HepG2 (cell line): ENCODE measurements at regions not wholly inside any gene's neighbourhood (a gene's known extent, or its start where the extent isn't known, plus 50 kb on each side); places are given as distances from the start of the nearest gene placed in this dataset.
A peak's percentile ranks its signal among the peaks of the same experiment; 100 is the strongest.

ENCODE experiments used
- ATAC-seq: fragments of 200-7000 bp; cut with Tn5 transposase; 3 replicates; pipeline ENCODE4 v1.9.1; 2020; ENCODE audit warnings: mild to moderate bottlenecking, moderate library complexity
- BruUV-seq: library from RNA; stranded (reverse); fragments of 400-500 nt; replicated peaks from 2 replicates; lab custom pipeline; 2021; lab: Mats Ljungman, UMichigan
- CTCF ChIA-PET: fragments of 300-600 bp; formaldehyde crosslinking; extraction: SDS; loops from one replicate; lab custom pipeline; 2021; ENCODE audit warnings: low total read pairs, inconsistent platforms, low intra/inter-chr PET ratio; lab: Yijun Ruan, JAX
- POLR2A ChIA-PET: fragments of 350-600 bp; sonication (Branson Sonifier 250); formaldehyde crosslinking; loops from one replicate; lab custom pipeline; 2020; ENCODE audit warnings: antibody characterized with exemption, inconsistent platforms; lab: Yijun Ruan, JAX
- DNase-seq: peaks from one replicate; pipeline ENCODE4 v3.0.0-alpha.2; 2015; ENCODE audit warnings: low spot score
- FAIRE-seq: peaks from 3 replicates; lab custom pipeline; 2011; peaks lifted over from hg19 to GRCh38; lab: Jason Lieb, UNC
- H2AFZ ChIP-seq: one replicate; pipeline ENCODE4 v1.6.1; 2011; ENCODE audit warnings: low read length, inconsistent platforms
- H3K27ac ChIP-seq: fragments of 300-600 bp; 3 replicates; pipeline ENCODE4 v1.8.0; 2011; ENCODE audit warnings: mixed run types, mild to moderate bottlenecking, mixed read lengths, low read length, inconsistent platforms; ENCODE audit not compliant: insufficient read depth; ENCODE audit errors: extremely low read length
- H3K27me3 ChIP-seq, 2 experiments: fragments of 200-600 bp in 1 of 2; 2 replicates in 1 of 2; 3 replicates in 1 of 2; pipeline versions ENCODE4 v1.6.0 to v1.8.0; 2011; ENCODE audit warnings: low read length in 2 of 2, mild to moderate bottlenecking in 2 of 2, moderate library complexity in 2 of 2, inconsistent platforms in 1 of 2; ENCODE audit not compliant: insufficient read depth in 2 of 2, control insufficient read depth in 1 of 2
- H3K36me3 ChIP-seq, 2 experiments: fragments of 200-600 bp in 1 of 2; replicated peaks in 1 of 2; 2 replicates in 1 of 2; 3 replicates in 1 of 2; pipeline versions ENCODE4 v1.5.1 to v1.8.0; 2011; ENCODE audit warnings: low read length in 2 of 2, inconsistent platforms in 1 of 2; ENCODE audit not compliant: insufficient read depth in 2 of 2, control insufficient read depth in 1 of 2
- H3K4me1 ChIP-seq: 2 replicates; pipeline ENCODE4 v1.5.1; 2012; ENCODE audit warnings: low read length, inconsistent platforms; ENCODE audit not compliant: insufficient read depth
- H3K4me2 ChIP-seq: 2 replicates; pipeline ENCODE4 v1.6.0; 2011; ENCODE audit warnings: low read depth, low read length, inconsistent platforms
- H3K4me3 ChIP-seq, 3 experiments: fragments of 200-600 bp in 1 of 3; sonication (generic), shearing (Covaris generic) in 1 of 3; replicated peaks in 1 of 3; 2 replicates each; pipeline ENCODE4 v1.5.1; 2011 to 2016; ENCODE audit warnings: low read length in 3 of 3, inconsistent platforms in 2 of 3, low read depth in 2 of 3, mild to moderate bottlenecking in 2 of 3, control low read depth in 1 of 3, mixed read lengths in 1 of 3; ENCODE audit not compliant: insufficient read depth in 1 of 3
- H3K79me2 ChIP-seq: one replicate; pipeline ENCODE4 v1.6.1; 2011; ENCODE audit warnings: low read length, inconsistent platforms; ENCODE audit not compliant: insufficient read depth
- H3K9ac ChIP-seq: 2 replicates; pipeline ENCODE4 v1.6.0; 2011; ENCODE audit warnings: mild to moderate bottlenecking, low read depth, low read length, inconsistent platforms; ENCODE audit not compliant: insufficient read depth
- H3K9me3 ChIP-seq: 2 replicates; pipeline ENCODE4 v1.5.1; 2012; ENCODE audit warnings: mild to moderate bottlenecking, low read length
- H4K20me1 ChIP-seq: 2 replicates; pipeline ENCODE4 v1.6.0; 2011; ENCODE audit warnings: inconsistent platforms, mild to moderate bottlenecking, low read length, moderate library complexity; ENCODE audit not compliant: insufficient read depth
- ARNT ChIP-seq: fragments of 450-650 bp; IDR thresholded peaks from 2 replicates; pipeline ENCODE4 v1.6.1; 2017
- CTCF ChIP-seq: sonication (generic); formaldehyde crosslinking; IDR thresholded peaks from 2 replicates; pipeline ENCODE4 v1.5.0; 2020; ENCODE audit warnings: mild to moderate bottlenecking, missing genetic modification reagents, moderate library complexity
- DRAP1 ChIP-seq: IDR thresholded peaks from 2 replicates; pipeline ENCODE4 v1.6.1; 2016; ENCODE audit warnings: missing genetic modification reagents, missing compliant biosample characterization
- MAZ ChIP-seq, 2 experiments: sonication (generic) in 1 of 2; formaldehyde crosslinking in 1 of 2; IDR thresholded peaks; 2 replicates each; pipeline versions ENCODE4 v1.5.0 to v1.6.1; 2012 to 2020; ENCODE audit warnings: low read depth in 2 of 2, mild to moderate bottlenecking in 2 of 2, borderline replicate concordance in 1 of 2, improper control_type of control experiment in 1 of 2, low read length in 1 of 2, missing genetic modification reagents in 1 of 2, moderate library complexity in 1 of 2
- PAXIP1 ChIP-seq: sonication (generic); formaldehyde crosslinking; conservative IDR thresholded peaks from 2 replicates; pipeline ENCODE4 v1.4.0; 2020; ENCODE audit warnings: mild to moderate bottlenecking, missing genetic modification reagents, moderate library complexity
- STAG1 ChIP-seq: sonication (generic); formaldehyde crosslinking; IDR thresholded peaks from 2 replicates; pipeline ENCODE4 v1.4.0; 2020; ENCODE audit warnings: missing genetic modification reagents
- ZKSCAN5 ChIP-seq: sonication (generic); formaldehyde crosslinking; IDR thresholded peaks from 2 replicates; pipeline ENCODE4 v1.5.1; 2020; ENCODE audit warnings: mild to moderate bottlenecking, missing genetic modification reagents
- ZNF780A ChIP-seq: sonication (generic); formaldehyde crosslinking; IDR thresholded peaks from 2 replicates; pipeline ENCODE4 v1.8.0; 2022; ENCODE audit warnings: mild to moderate bottlenecking, missing genetic modification reagents, moderate library complexity
- WGBS: methylation state at CpG from one replicate; pipeline ENCODE4 v1.1.6; 2017; ENCODE audit warnings: low lambda C conversion rate; 5-methylcytosine and 5-hydroxymethylcytosine counted together
- in situ Hi-C: cut with HindIII; loops from 2 replicates; pipeline ENCODE4 v1.10.0; 2017; ENCODE audit warnings: low pct_unique_long_range_greater_than_20kb; ENCODE audit not compliant: extremely low pct_ligation_motif_present
- intact Hi-C: fragments of 100-400 bp; cut with micrococcal nuclease; formaldehyde crosslinking; loops from one replicate; pipeline ENCODE4 v1.10.0; 2022; ENCODE audit not compliant: unreplicated experiment

- Histone ChIP-seq H3K79me2 (no peaks in the 10 kb centered on the region), H2AFZ (no peak overlapping the region), H3K4me1 (no peaks in the 10 kb centered on the region), H3K9me3 (no peaks in the 10 kb centered on the region), H3K27ac (no peak overlapping the region), H3K27me3 (peaks cover 0 to 8% of the 10 kb centered on the region in 2 experiments; a peak in 2 of 5 replicates), H3K9ac (no peak overlapping the region), H3K36me3 (no peaks in the 10 kb centered on the region), H3K4me2 (no peak overlapping the region), H4K20me1 (no peaks in the 10 kb centered on the region), H3K4me3 (no peak overlapping the region)
- in situ Hi-C loops (no loop called here), intact Hi-C loops (no loop called here)
- ChIA-PET POLR2A (no interaction called here), CTCF (no interaction called here)
- TF ChIP-seq MAZ (IDR thresholded peaks at IDR 0.05; ENCODE audit: borderline replicate concordance, low read depth, low read length) (no peak), MAZ (CRISPR knock-in tag; IDR thresholded peaks at IDR 0.05; ENCODE audit: low read depth) (no peak), DRAP1 (CRISPR knock-in tag) (no peak), ARNT (no peak)
- ATAC-seq (no peak), DNase-seq (no peak), FAIRE-seq (no peak)
- 46% methylated on average over 6 of the region's 8 CpGs for WGBS
- BruUV-seq, result no TSS peak
Observed at GRCh38 chr5:133780619-133781280, 168.4 kb upstream of the FSTL4 start.

- peaks cover 0 to 5% of the 10 kb centered on the region in 2 experiments; a peak in 2 of 5 replicates for H3K27me3 ChIP-seq
- H3K36me3 ChIP-seq, result no peaks in the 10 kb centered on the region
- no peak for FAIRE-seq
- peak; percentile 64 for ATAC-seq
- TF ChIP-seq CTCF (CRISPR knock-in tag) (peak; percentile 36), PAXIP1 (no peak), ZNF780A (CRISPR knock-in tag) (no peak), ZKSCAN5 (CRISPR knock-in tag) (peak; percentile 83; the same call in 1 of the 2 replicates), STAG1 (CRISPR knock-in tag) (peak; percentile 20; the same call in 1 of the 2 replicates)
- TF ChIP-seq, all 625 proteins: peak for 3
- no peaks in the 10 kb centered on the region for H3K9me3 ChIP-seq
- no peak overlapping the region for H3K4me2 ChIP-seq
- no peak for DNase-seq
- H4K20me1 ChIP-seq, result no peaks in the 10 kb centered on the region
- H3K4me3 ChIP-seq, result no peak overlapping the region
- ChIA-PET POLR2A (no interaction called here), CTCF (no interaction called here)
- H3K9ac ChIP-seq, result no peak overlapping the region
- no peak overlapping the region for H3K27ac ChIP-seq
- H3K79me2 ChIP-seq, result no peaks in the 10 kb centered on the region
- H3K4me1 ChIP-seq, result no peaks in the 10 kb centered on the region
- in situ Hi-C loops (no loop called here), intact Hi-C loops (no loop called here)
- H2AFZ ChIP-seq, result no peak overlapping the region
- BruUV-seq, result no TSS peak
- 27% methylated on average over 3 of the region's 8 CpGs for WGBS
Observed at GRCh38 chr5:133779828-133780475, 167.6 kb upstream of the FSTL4 start.
